GM19438 (cell line): ENCODE measurements at regions not wholly inside any gene's neighbourhood (a gene's known extent, or its start where the extent isn't known, plus 50 kb on each side); places are given as distances from the start of the nearest gene placed in this dataset.

Experiments
- ATAC-seq: cut with Tn5 transposase; IDR thresholded peaks from one replicate; pipeline ENCODE4 v1.9.1; 2021; ENCODE audit warnings: low read depth; ENCODE audit not compliant: unreplicated experiment

GRCh38 chr9:115249488-115249887 is 131.5 kb upstream of the TNC start:
- ATAC-seq: no peak

- no peak for ATAC-seq
Observed at GRCh38 chr9:115250621-115251032, 132.7 kb upstream of the TNC start.

- no peak for ATAC-seq
Observed at GRCh38 chr9:115254287-115255180, 136.6 kb upstream of the TNC start.

- no peak for ATAC-seq
Observed at GRCh38 chr9:115261656-115262081, 143.7 kb upstream of the TNC start.

- no peak for ATAC-seq
Observed at GRCh38 chr9:115262477-115262876, 144.5 kb upstream of the TNC start.

- no peak for ATAC-seq
Observed at GRCh38 chr9:115262952-115263351, 145.0 kb upstream of the TNC start.

- ATAC-seq: no peak
Observed at GRCh38 chr9:115263371-115264075, 145.6 kb upstream of the TNC start.

- ATAC-seq: no peak
Observed at GRCh38 chr9:115264313-115264712, 146.4 kb upstream of the TNC start.

- ATAC-seq: no peak
Observed at GRCh38 chr9:115267790-115268189, 149.8 kb upstream of the TNC start.

GRCh38 chr9:115275753-115276152 is 157.8 kb upstream of the TNC start:
- no peak for ATAC-seq

- ATAC-seq: no peak
Observed at GRCh38 chr9:115276621-115277020, 158.7 kb upstream of the TNC start.

GRCh38 chr9:115277301-115277700 is 159.3 kb upstream of the TNC start:
- ATAC-seq: no peak

- no peak for ATAC-seq
Observed at GRCh38 chr9:115278326-115279035, 160.5 kb upstream of the TNC start.

GRCh38 chr9:115283395-115283794 is 165.4 kb upstream of the TNC start:
- ATAC-seq: no peak

GRCh38 chr9:115285836-115286235 is 167.9 kb upstream of the TNC start:
- ATAC-seq: no peak

- no peak for ATAC-seq
Observed at GRCh38 chr9:115286411-115286810, 168.5 kb upstream of the TNC start.

GRCh38 chr9:115289757-115290208 is 171.8 kb upstream of the TNC start:
- no peak for ATAC-seq

GRCh38 chr9:115291841-115292240 is 173.9 kb upstream of the TNC start:
- ATAC-seq: no peak

GRCh38 chr9:115292584-115293279 is 174.8 kb upstream of the TNC start:
- ATAC-seq: no peak

GRCh38 chr9:115295734-115296133 is 177.8 kb upstream of the TNC start:
- no peak for ATAC-seq
